Endothelial cell of umbilical vein (primary cell): ENCODE measurements at regions not wholly inside any gene's neighbourhood (a gene's known extent, or its start where the extent isn't known, plus 50 kb on each side); places are given as distances from the start of the nearest gene placed in this dataset.

Source experiments
- BruUV-seq: library from RNA; stranded (reverse); fragments of 400-500 nt; replicated peaks from 2 replicates; lab custom pipeline; 2021; lab: Mats Ljungman, UMichigan
- CTCF ChIA-PET: fragments of 300-600, 350-600 bp; sonication (Branson Sonifier 250); formaldehyde crosslinking; loops from one replicate; lab custom pipeline; 2021; ENCODE audit warnings: antibody characterized with exemption, inconsistent platforms; lab: Charles Lee
- POLR2A ChIA-PET: fragments of 300-600, 350-600 bp; sonication (Branson Sonifier 250); formaldehyde crosslinking; loops from one replicate; lab custom pipeline; 2021; ENCODE audit warnings: antibody characterized with exemption, inconsistent platforms; lab: Charles Lee
- DNase-seq: peaks from one replicate; pipeline ENCODE4 v3.0.0-alpha.2; 2011; ENCODE audit warnings: low read depth, low spot score
- FAIRE-seq: peaks from 2 replicates; lab custom pipeline; 2011; peaks lifted over from hg19 to GRCh38; lab: Jason Lieb, UNC
- H2AFZ ChIP-seq: 2 replicates; pipeline ENCODE4 v1.6.0; 2012; ENCODE audit warnings: low read depth, low read length, control low read depth, inconsistent platforms
- H3K27ac ChIP-seq: 2 replicates; pipeline ENCODE4 v1.5.1; 2011; ENCODE audit warnings: low read depth, mild to moderate bottlenecking, control low read depth, low read length, moderate library complexity; ENCODE audit not compliant: insufficient read depth
- H3K27me3 ChIP-seq, 2 experiments: 2 replicates each; pipeline versions ENCODE4 v1.6.0 to v1.6.1; 2011; ENCODE audit warnings: low read length in 2 of 2, mixed read lengths in 1 of 2; ENCODE audit not compliant: control insufficient read depth in 2 of 2, insufficient read depth in 2 of 2
- H3K36me3 ChIP-seq, 2 experiments: 2 replicates in 1 of 2; 3 replicates in 1 of 2; pipeline ENCODE4 v1.5.1; 2011; ENCODE audit warnings: low read length in 2 of 2, mild to moderate bottlenecking in 1 of 2, moderate library complexity in 1 of 2; ENCODE audit not compliant: control insufficient read depth in 2 of 2, insufficient read depth in 2 of 2; ENCODE audit errors: extremely low read depth in 1 of 2
- H3K4me1 ChIP-seq: 3 replicates; pipeline ENCODE4 v1.5.1; 2011; ENCODE audit warnings: mild to moderate bottlenecking, low read length; ENCODE audit not compliant: control insufficient read depth, insufficient read depth; ENCODE audit errors: extremely low read depth
- H3K4me2 ChIP-seq: 2 replicates; pipeline ENCODE4 v1.6.1; 2011; ENCODE audit warnings: low read length, control low read depth, mixed read lengths; ENCODE audit not compliant: insufficient read depth
- H3K4me3 ChIP-seq, 3 experiments: fragments of 200-600 bp in 1 of 3; sonication (generic), shearing (Covaris generic) in 1 of 3; replicated peaks in 1 of 3; 2 replicates each; pipeline ENCODE4 v1.5.1; 2011 to 2016; ENCODE audit warnings: control low read depth in 3 of 3, low read length in 3 of 3, mild to moderate bottlenecking in 2 of 3, inconsistent platforms in 1 of 3, low read depth in 1 of 3, moderate library complexity in 1 of 3; ENCODE audit not compliant: insufficient read depth in 1 of 3
- H3K79me2 ChIP-seq: 2 replicates; pipeline ENCODE4 v1.6.0; 2012; ENCODE audit warnings: low read length, inconsistent platforms; ENCODE audit not compliant: control insufficient read depth, insufficient read depth
- H3K9ac ChIP-seq: replicated peaks from 2 replicates; pipeline ENCODE3; 2011; ENCODE audit warnings: low read length, control low read depth; ENCODE audit not compliant: insufficient read depth; ENCODE audit errors: extremely low read depth
- H3K9me1 ChIP-seq: replicated peaks from 3 replicates; pipeline ENCODE4 v1.6.0; 2011; ENCODE audit warnings: mild to moderate bottlenecking, low read length; ENCODE audit not compliant: control insufficient read depth, insufficient read depth; ENCODE audit errors: extremely low read depth
- H3K9me3 ChIP-seq: replicated peaks from 2 replicates; pipeline ENCODE4 v1.5.1; 2012; ENCODE audit warnings: low read length, inconsistent platforms; ENCODE audit not compliant: control insufficient read depth, insufficient read depth
- H4K20me1 ChIP-seq: replicated peaks from 2 replicates; pipeline ENCODE3; 2011; ENCODE audit warnings: mild to moderate bottlenecking, low read length; ENCODE audit not compliant: control insufficient read depth, insufficient read depth; ENCODE audit errors: extremely low read depth
- EZH2 ChIP-seq: IDR thresholded peaks from 2 replicates; pipeline ENCODE4 v1.6.1; 2012; ENCODE audit warnings: borderline replicate concordance, low read depth, mild to moderate bottlenecking, moderate library complexity, low read length, inconsistent platforms; ENCODE audit not compliant: severe bottlenecking
- FOS ChIP-seq: IDR thresholded peaks from 2 replicates; pipeline ENCODE4 v1.6.1; 2011; ENCODE audit warnings: mild to moderate bottlenecking, low read length, moderate library complexity, borderline replicate concordance; ENCODE audit not compliant: insufficient read depth
- GATA2 ChIP-seq: IDR thresholded peaks from 2 replicates; pipeline ENCODE4 v1.7.0; 2011; ENCODE audit warnings: low read depth, mild to moderate bottlenecking, moderate library complexity, mixed read lengths, low read length; ENCODE audit not compliant: insufficient read length, insufficient read depth
- JUN ChIP-seq: IDR thresholded peaks from 2 replicates; pipeline ENCODE4 v1.6.1; 2011; ENCODE audit warnings: borderline replicate concordance, low read depth; ENCODE audit not compliant: insufficient read length, insufficient read depth
- MYC ChIP-seq: IDR thresholded peaks from one replicate; pipeline ENCODE4 v1.6.1; 2011; ENCODE audit warnings: mild to moderate bottlenecking, low read depth, low read length
- POLR2A ChIP-seq: IDR thresholded peaks from 2 replicates; pipeline ENCODE4 v1.6.1; 2012; ENCODE audit warnings: low read depth, mild to moderate bottlenecking, control low read depth, low read length
- POLR2AphosphoS5 ChIP-seq: IDR thresholded peaks from 2 replicates; pipeline ENCODE4 v1.6.1; 2012; ENCODE audit warnings: low read depth, mild to moderate bottlenecking, control low read depth, low read length, moderate library complexity; ENCODE audit not compliant: insufficient read depth
- dilution Hi-C: fragments of 300-500 bp; cut with MboI; formaldehyde crosslinking; loops from one replicate; pipeline ENCODE4 v1.15.0; 2019; ENCODE audit warnings: low sequenced_read_pairs; ENCODE audit not compliant: extremely low pct_ligation_motif_present
- intact Hi-C: fragments of 100-400 bp; cut with micrococcal nuclease; formaldehyde crosslinking; loops from one replicate; pipeline ENCODE4 v1.10.0; 2022
- TF ChIP-seq, protein P1 (sequence below): IDR thresholded peaks from 2 replicates; pipeline ENCODE4 v1.6.1; 2011; ENCODE audit not compliant: insufficient read depth, insufficient read length
- TF ChIP-seq, protein P2 (sequence below), 2 donors: IDR thresholded peaks; 1 replicate in 1 of 2; 2 replicates in 1 of 2; pipeline ENCODE4 v1.5.1; 2011; ENCODE audit warnings: low read length in 2 of 2, mild to moderate bottlenecking in 2 of 2, moderate library complexity in 2 of 2, control low read depth in 1 of 2, inconsistent platforms in 1 of 2, low read depth in 1 of 2; ENCODE audit not compliant: insufficient read depth in 1 of 2; ENCODE audit errors: extremely low read depth in 1 of 2

DNA sequence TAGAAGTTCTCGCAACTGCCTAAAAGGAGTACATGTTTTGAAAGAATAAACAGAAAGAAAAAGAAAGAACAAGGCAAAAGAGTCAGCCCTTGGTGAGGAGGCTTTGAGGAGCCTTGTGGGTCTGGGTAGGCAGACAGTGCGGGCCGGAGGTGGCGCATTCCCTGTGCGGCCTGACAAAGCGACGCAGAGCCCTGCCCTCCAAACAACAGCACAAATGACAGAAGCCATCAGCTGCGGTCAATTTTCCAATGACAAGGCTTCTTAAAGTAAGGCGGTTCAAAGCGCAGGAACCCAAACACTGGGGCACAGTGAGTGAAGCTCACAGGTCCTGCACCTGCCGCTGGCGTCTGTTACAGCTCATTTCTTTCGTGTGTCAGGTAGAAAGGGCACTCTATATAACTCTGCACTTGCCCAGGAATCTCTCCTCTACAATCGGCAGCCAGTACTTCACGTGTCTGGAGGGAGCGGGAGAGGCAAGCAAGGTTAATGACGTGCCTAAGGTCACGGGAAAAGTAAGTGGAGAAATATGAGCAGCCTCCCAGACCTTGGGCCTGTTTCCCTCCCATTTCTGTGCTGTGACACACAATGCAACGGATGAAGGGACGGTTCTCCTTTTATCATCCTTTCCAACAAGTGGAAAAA is 178.1 kb downstream of the OPA1 start:
- FAIRE-seq: no peak
- Histone ChIP-seq H2AFZ (no peak overlapping the region), H3K36me3 (no peaks in the 10 kb centered on the region), H3K9ac (no peak overlapping the region), H3K9me3 (no peaks in the 10 kb centered on the region), H3K4me2 (no peak overlapping the region), H3K4me3 (no peak overlapping the region), H3K79me2 (no peaks in the 10 kb centered on the region), H3K27me3 (peaks cover 11 to 17% of the 10 kb centered on the region in 2 experiments), H3K27ac (no peak overlapping the region), H4K20me1 (peaks cover 2% of the 10 kb centered on the region), H3K9me1 (no peaks in the 10 kb centered on the region), H3K4me1 (no peaks in the 10 kb centered on the region)
- BruUV-seq: no TSS peak
- TF ChIP-seq FOS: no peak
- no peak for TF ChIP-seq MYC
- no peak for TF ChIP-seq GATA2
- no peak for TF ChIP-seq EZH2
- TF ChIP-seq, protein P1, sequence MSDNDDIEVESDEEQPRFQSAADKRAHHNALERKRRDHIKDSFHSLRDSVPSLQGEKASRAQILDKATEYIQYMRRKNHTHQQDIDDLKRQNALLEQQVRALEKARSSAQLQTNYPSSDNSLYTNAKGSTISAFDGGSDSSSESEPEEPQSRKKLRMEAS: no peak
- dilution Hi-C loops (loop anchor here (25.0 kb wide), 1 partner anchor 541 kb away; no protein-coding TSS in a partner anchor), intact Hi-C loops (no loop called here)
- ChIA-PET CTCF (no interaction called here), POLR2A (no interaction called here)
- DNase-seq: no peak

DNA sequence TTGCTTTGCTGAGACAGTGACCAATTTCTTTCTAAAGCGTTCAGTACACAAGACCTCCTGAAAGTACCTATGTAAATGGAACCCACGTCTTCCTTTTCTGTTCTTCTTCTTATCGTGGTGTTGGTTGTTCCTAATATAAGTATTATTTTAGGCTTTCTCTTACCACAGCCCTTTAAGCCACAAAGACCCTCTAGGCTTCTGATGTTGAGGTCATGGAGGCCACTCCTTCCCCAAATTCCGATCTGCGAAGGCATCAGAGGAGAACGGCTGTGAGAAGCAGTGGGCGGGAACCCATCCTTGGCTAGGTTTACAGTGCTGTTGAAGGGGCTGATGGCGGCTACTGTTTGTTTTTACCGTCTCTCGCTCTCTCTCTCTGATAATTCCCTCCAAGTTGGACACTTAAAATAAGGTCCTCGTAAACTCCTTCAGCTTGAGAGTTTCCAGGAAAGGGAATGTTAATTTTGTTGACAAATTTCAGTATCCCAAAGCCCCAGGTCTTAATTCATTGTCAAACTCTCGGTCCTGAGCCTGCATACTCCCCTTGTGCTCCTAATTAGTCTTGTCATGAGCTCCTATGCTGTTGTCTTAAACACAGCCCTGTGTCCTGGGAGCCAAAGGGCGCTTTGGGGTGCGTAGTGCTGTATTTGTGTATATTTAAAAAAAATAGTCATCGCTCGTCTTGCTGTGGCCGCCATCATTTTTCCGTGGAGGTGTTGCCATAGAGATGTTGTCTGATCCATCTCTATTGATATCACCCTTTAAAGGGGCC is 178.8 kb downstream of the OPA1 start:
- H3K4me2 ChIP-seq: no peak overlapping the region
- intact Hi-C loops: no loop called here
- no peak for FAIRE-seq
- H3K4me1 ChIP-seq: no peaks in the 10 kb centered on the region
- peaks cover 11 to 18% of the 10 kb centered on the region in 2 experiments for H3K27me3 ChIP-seq
- no peak overlapping the region for H2AFZ ChIP-seq
- no peak overlapping the region for H3K9ac ChIP-seq
- BruUV-seq: no TSS peak
- DNase-seq: no peak
- H3K4me3 ChIP-seq: no peak overlapping the region
- H3K9me3 ChIP-seq: no peaks in the 10 kb centered on the region
- dilution Hi-C loops: loop anchor here (25.0 kb wide), 1 partner anchor 540 kb away; no protein-coding TSS in a partner anchor
- ChIA-PET CTCF (interaction anchor here (2.0 kb wide), 1 partner anchor 544 kb away, joined by 5 read pairs; no protein-coding TSS in a partner anchor), POLR2A (no interaction called here)
- peaks cover 2% of the 10 kb centered on the region for H4K20me1 ChIP-seq
- no peaks in the 10 kb centered on the region for H3K9me1 ChIP-seq
- no peaks in the 10 kb centered on the region for H3K79me2 ChIP-seq
- TF ChIP-seq MYC (no peak), JUN (no peak), POLR2A (no peak), EZH2 (no peak), FOS (no peak), GATA2 (no peak), POLR2AphosphoS5 (no peak)
- TF ChIP-seq, protein P2, sequence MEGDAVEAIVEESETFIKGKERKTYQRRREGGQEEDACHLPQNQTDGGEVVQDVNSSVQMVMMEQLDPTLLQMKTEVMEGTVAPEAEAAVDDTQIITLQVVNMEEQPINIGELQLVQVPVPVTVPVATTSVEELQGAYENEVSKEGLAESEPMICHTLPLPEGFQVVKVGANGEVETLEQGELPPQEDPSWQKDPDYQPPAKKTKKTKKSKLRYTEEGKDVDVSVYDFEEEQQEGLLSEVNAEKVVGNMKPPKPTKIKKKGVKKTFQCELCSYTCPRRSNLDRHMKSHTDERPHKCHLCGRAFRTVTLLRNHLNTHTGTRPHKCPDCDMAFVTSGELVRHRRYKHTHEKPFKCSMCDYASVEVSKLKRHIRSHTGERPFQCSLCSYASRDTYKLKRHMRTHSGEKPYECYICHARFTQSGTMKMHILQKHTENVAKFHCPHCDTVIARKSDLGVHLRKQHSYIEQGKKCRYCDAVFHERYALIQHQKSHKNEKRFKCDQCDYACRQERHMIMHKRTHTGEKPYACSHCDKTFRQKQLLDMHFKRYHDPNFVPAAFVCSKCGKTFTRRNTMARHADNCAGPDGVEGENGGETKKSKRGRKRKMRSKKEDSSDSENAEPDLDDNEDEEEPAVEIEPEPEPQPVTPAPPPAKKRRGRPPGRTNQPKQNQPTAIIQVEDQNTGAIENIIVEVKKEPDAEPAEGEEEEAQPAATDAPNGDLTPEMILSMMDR (IDR thresholded peaks at IDR 0.05; ENCODE audit: extremely low read depth in 1 of 2, insufficient read depth in 1 of 2, low read depth in 1 of 2, low read length in 2 of 2): no peak
- TF ChIP-seq, protein P1: no peak
- H3K36me3 ChIP-seq: no peaks in the 10 kb centered on the region
- H3K27ac ChIP-seq: no peak overlapping the region
